OCI-LY3 (cell line): ENCODE measurements at regions not wholly inside any gene's neighbourhood (a gene's known extent, or its start where the extent isn't known, plus 50 kb on each side); places are given as distances from the start of the nearest gene placed in this dataset.

Experiments
- H2AFZ ChIP-seq: fragments of 200-600, 300-600 bp; shearing (Covaris generic); 2 replicates; pipeline ENCODE4 v1.6.0; 2014; ENCODE audit warnings: antibody characterized with exemption, low read depth, low read length
- H3K27ac ChIP-seq: fragments of 200-600, 300-600 bp; sonication (generic); 2 replicates; pipeline ENCODE4 v1.5.1; 2014; ENCODE audit warnings: mild to moderate bottlenecking, low read length, moderate library complexity, mixed read lengths
- H3K27me3 ChIP-seq: fragments of 200-600, 300-600 bp; sonication (generic); 2 replicates; pipeline ENCODE4 v1.6.1; 2014; ENCODE audit warnings: low read depth, low read length, mixed read lengths
- H3K36me3 ChIP-seq: fragments of 200-600, 300-600 bp; sonication (generic); replicated peaks from 2 replicates; pipeline ENCODE3; 2014; ENCODE audit warnings: low read depth, low read length, mixed read lengths
- H3K4me1 ChIP-seq: fragments of 300-600, 200-600 bp; sonication (generic); 2 replicates; pipeline ENCODE4 v1.6.1; 2014; ENCODE audit warnings: low read length, mixed read lengths
- H3K4me2 ChIP-seq: fragments of 200-600, 300-600 bp; sonication (generic); 2 replicates; pipeline ENCODE4 v1.6.1; 2014; ENCODE audit warnings: low read length, mixed read lengths
- H3K4me3 ChIP-seq: fragments of 300-600, 200-600 bp; sonication (generic); 2 replicates; pipeline ENCODE4 v1.5.1; 2014; ENCODE audit warnings: antibody characterized with exemption, mild to moderate bottlenecking, low read length, moderate library complexity
- H3K79me2 ChIP-seq: fragments of 300-600, 200-600 bp; shearing (Covaris generic); 2 replicates; pipeline ENCODE4 v1.6.1; 2014; ENCODE audit warnings: mild to moderate bottlenecking, low read length, mixed read lengths
- H3K9ac ChIP-seq: fragments of 300-600, 200-600 bp; shearing (Covaris generic); 2 replicates; pipeline ENCODE4 v1.6.0; 2014; ENCODE audit warnings: mild to moderate bottlenecking, low read length, moderate library complexity
- H3K9me3 ChIP-seq: fragments of 200-600, 300-600 bp; shearing (Covaris generic); 2 replicates; pipeline ENCODE4 v1.6.1; 2014; ENCODE audit warnings: low read length, mixed read lengths; ENCODE audit not compliant: insufficient read depth
- H4K20me1 ChIP-seq: fragments of 200-600, 300-600 bp; sonication (generic); 2 replicates; pipeline ENCODE4 v1.6.1; 2016; ENCODE audit warnings: low read length, mixed read lengths; ENCODE audit not compliant: insufficient read depth
- EZH2phosphoT487 ChIP-seq: fragments of 200-600 bp; shearing (Covaris generic); IDR thresholded peaks from 2 replicates; pipeline ENCODE4 v1.6.1; 2018; ENCODE audit warnings: antibody characterized with exemption, mixed run types, low read depth
- TF ChIP-seq, protein P1 (sequence below): fragments of 200-600, 300-600 bp; sonication (generic); IDR thresholded peaks from 2 replicates; pipeline ENCODE4 v1.5.1; 2014; ENCODE audit warnings: antibody characterized with exemption, low read length, low read depth

DNA sequence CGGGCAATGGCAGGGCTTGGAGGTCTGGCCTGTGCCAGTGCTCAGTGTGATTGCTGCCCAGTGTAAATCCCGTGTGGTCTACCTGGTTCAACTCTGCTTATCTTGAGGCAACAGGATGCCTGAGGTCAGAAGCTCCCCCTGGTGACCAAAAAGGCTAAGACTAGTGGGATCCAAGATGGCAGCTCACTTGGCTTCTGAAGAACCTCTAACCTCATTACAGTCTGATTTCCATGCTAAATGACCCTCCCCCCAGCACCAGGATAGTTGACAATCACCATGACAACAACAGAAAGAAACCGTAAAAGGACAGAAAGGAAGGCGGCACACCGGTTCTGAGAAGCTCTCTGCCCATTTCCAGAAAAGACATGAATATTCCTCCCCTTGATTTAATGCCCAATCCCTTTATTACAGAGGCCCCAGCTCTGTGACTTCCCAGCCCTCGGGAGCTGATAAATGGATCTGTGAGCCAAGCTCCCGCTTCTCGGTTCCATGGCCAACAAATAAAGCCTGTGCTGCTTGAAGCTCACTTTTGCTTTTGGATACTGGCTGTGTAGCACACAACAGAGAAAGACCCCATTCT lies 398.4 kb downstream of the CTTN start:
- Histone ChIP-seq H3K9me3 (peaks cover 12% of the 10 kb centered on the region; the same call in 1 of the 2 replicates), H3K36me3 (no peaks in the 10 kb centered on the region), H3K9ac (no peak overlapping the region), H2AFZ (no peak overlapping the region), H3K4me2 (no peak overlapping the region), H3K79me2 (no peaks in the 10 kb centered on the region), H4K20me1 (no peaks in the 10 kb centered on the region), H3K27me3 (no peaks in the 10 kb centered on the region), H3K4me1 (no peaks in the 10 kb centered on the region), H3K27ac (no peak overlapping the region), H3K4me3 (no peak overlapping the region)
- TF ChIP-seq, protein P1, sequence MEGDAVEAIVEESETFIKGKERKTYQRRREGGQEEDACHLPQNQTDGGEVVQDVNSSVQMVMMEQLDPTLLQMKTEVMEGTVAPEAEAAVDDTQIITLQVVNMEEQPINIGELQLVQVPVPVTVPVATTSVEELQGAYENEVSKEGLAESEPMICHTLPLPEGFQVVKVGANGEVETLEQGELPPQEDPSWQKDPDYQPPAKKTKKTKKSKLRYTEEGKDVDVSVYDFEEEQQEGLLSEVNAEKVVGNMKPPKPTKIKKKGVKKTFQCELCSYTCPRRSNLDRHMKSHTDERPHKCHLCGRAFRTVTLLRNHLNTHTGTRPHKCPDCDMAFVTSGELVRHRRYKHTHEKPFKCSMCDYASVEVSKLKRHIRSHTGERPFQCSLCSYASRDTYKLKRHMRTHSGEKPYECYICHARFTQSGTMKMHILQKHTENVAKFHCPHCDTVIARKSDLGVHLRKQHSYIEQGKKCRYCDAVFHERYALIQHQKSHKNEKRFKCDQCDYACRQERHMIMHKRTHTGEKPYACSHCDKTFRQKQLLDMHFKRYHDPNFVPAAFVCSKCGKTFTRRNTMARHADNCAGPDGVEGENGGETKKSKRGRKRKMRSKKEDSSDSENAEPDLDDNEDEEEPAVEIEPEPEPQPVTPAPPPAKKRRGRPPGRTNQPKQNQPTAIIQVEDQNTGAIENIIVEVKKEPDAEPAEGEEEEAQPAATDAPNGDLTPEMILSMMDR, result 0 out of 2 replicates have a peak, but pooled peaks have one; percentile 19
- TF ChIP-seq EZH2phosphoT487, result no peak

DNA sequence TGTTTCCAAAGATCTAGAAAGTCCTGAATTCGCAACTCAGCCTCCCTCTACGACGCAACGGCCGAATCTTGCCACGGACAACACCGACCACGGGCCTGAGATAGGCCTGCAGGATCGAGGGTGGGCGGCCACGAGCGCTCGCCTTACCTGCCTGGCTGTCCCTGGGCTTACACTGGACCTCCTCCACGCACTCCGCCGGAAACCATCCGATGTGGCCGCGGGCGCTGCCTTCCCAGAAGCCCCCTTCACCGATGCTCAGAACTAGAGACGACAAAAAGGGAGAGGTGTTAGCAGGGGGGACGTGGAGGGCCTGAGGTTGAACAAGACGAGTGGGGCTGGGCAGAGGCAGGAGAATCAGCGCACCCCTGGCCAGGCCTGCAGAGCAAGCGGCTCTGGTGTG lies 400.0 kb downstream of the CTTN start:
- H3K27me3 ChIP-seq, result no peaks in the 10 kb centered on the region
- H3K27ac ChIP-seq, result no peak overlapping the region
- no peaks in the 10 kb centered on the region for H3K79me2 ChIP-seq
- no peak overlapping the region for H3K4me2 ChIP-seq
- H3K9ac ChIP-seq, result no peak overlapping the region
- H3K9me3 ChIP-seq, result peaks cover 4% of the 10 kb centered on the region; the same call in 1 of the 2 replicates
- H4K20me1 ChIP-seq, result no peaks in the 10 kb centered on the region
- H3K4me1 ChIP-seq, result no peaks in the 10 kb centered on the region
- no peak for TF ChIP-seq EZH2phosphoT487
- TF ChIP-seq, protein P1, result no peak
- H3K36me3 ChIP-seq, result no peaks in the 10 kb centered on the region
- H2AFZ ChIP-seq, result no peak overlapping the region
- H3K4me3 ChIP-seq, result no peak overlapping the region

DNA sequence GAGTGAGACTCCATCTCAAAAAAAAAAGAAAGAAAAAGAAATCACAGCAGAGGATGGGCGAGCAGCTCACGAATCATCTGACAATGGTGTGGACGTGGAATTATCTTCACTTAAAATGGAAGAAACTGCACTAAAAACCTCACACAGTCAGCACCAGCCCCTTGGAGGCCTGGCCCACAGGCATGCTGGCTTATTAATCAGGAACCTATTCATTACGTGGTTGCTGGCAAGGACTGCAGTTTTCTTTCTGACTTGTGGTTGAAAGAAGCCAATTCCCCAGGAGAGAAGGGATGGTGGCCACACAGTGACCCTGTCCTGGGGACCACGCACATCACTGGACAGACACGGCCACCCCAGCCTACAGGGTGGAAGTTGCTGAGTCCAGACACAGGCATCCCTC lies 401.1 kb downstream of the CTTN start:
- Histone ChIP-seq H2AFZ (no peak overlapping the region), H3K4me2 (no peak overlapping the region), H3K9ac (no peak overlapping the region), H3K27me3 (no peaks in the 10 kb centered on the region), H3K27ac (no peak overlapping the region), H3K36me3 (no peaks in the 10 kb centered on the region), H4K20me1 (no peaks in the 10 kb centered on the region), H3K9me3 (no peaks in the 10 kb centered on the region), H3K4me3 (no peak overlapping the region), H3K79me2 (no peaks in the 10 kb centered on the region), H3K4me1 (no peaks in the 10 kb centered on the region)
- TF ChIP-seq EZH2phosphoT487, result no peak

DNA sequence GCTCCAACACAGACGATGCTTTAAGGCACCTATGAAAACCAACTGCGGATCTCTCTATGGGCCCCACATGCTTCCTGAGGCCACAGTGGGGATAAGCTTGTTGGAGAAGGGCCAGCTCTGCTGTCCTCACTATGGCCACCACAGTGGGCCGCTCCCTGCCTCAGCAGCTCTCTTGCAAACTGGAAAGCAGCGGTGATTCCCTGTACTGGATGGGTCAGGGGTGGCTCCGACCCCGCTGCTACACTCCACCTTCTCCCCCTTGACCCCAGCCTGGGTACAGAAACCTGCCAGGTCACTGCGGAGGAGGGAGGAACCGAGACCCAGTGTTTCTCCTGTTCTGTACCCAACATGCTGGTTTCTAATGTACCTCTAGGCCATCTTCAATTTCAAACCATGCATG lies 403.9 kb downstream of the CTTN start:
- Histone ChIP-seq H3K4me2 (no peak overlapping the region), H3K27ac (no peak overlapping the region), H3K4me1 (no peaks in the 10 kb centered on the region), H3K79me2 (no peaks in the 10 kb centered on the region), H3K27me3 (no peaks in the 10 kb centered on the region), H3K36me3 (no peaks in the 10 kb centered on the region), H3K9me3 (no peaks in the 10 kb centered on the region), H2AFZ (no peak overlapping the region), H4K20me1 (no peaks in the 10 kb centered on the region), H3K9ac (no peak overlapping the region), H3K4me3 (no peak overlapping the region)
- TF ChIP-seq EZH2phosphoT487, result no peak
- TF ChIP-seq, protein P1, result no peak
